GM23248 (cell line): ENCODE measurements at regions not wholly inside any gene's neighbourhood (a gene's known extent, or its start where the extent isn't known, plus 50 kb on each side); places are given as distances from the start of the nearest gene placed in this dataset.

Source experiments
- EZH2 ChIP-seq: fragments of 200-600 bp; sonication (generic); IDR thresholded peaks from 2 replicates; pipeline ENCODE4 v1.6.1; 2018; ENCODE audit warnings: antibody characterized with exemption, mild to moderate bottlenecking; ENCODE audit not compliant: insufficient read depth, poor library complexity, severe bottlenecking
- EZH2phosphoT487 ChIP-seq: fragments of 200-600 bp; sonication (generic); IDR thresholded peaks from 2 replicates; pipeline ENCODE4 v1.6.1; 2018; ENCODE audit warnings: antibody characterized with exemption, moderate library complexity, mild to moderate bottlenecking, low read depth; ENCODE audit not compliant: insufficient read depth

- TF ChIP-seq EZH2 (no peak), EZH2phosphoT487 (no peak)
Measured at GRCh38 chr3:95750097-95750496, 1064.3 kb upstream of the EPHA6 start.
